PFSK-1 (cell line): ENCODE measurements at regions not wholly inside any gene's neighbourhood (a gene's known extent, or its start where the extent isn't known, plus 50 kb on each side); places are given as distances from the start of the nearest gene placed in this dataset.

Experiments used
- REST ChIP-seq, 2 experiments: IDR thresholded peaks; 2 replicates each; pipeline versions ENCODE4 v1.6.1 to v1.8.0; 2011 to 2012; ENCODE audit warnings: low read depth in 2 of 2, low read length in 2 of 2, control low read depth in 1 of 2, inconsistent platforms in 1 of 2, mild to moderate bottlenecking in 1 of 2, moderate library complexity in 1 of 2; ENCODE audit not compliant: insufficient read depth in 1 of 2
- TAF1 ChIP-seq: IDR thresholded peaks from 2 replicates; pipeline ENCODE4 v1.6.1; 2012; ENCODE audit warnings: low read length, control low read depth, borderline replicate concordance; ENCODE audit not compliant: insufficient read depth

DNA sequence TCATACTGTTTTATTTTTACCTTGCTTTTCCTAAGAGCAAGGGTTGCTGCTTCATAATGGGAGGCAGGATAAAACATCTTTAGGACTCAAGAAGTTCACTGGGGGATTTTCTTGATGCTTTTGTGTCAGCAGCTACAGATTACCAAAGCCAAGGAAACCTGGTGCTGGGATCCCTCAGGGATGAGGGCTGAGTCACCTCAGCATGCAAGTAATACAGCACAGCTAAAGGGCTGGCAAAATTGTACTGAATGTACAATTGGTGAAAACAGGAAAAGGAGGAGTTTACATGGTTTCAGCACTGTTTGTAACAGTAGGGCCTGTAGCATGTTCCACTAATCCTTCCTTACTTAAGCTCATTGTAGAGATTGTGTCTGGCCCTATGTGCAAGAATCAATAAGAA is 1056.8 kb downstream of the SORCS1 start:
- no peak for TF ChIP-seq REST (IDR thresholded peaks at IDR 0.05; ENCODE audit: insufficient read depth in 1 of 2, low read depth in 2 of 2, low read length in 2 of 2)
- TF ChIP-seq TAF1: no peak
